ENCODE measurements at regions not wholly inside any gene's neighbourhood (a gene's known extent, or its start where the extent isn't known, plus 50 kb on each side); places are given as distances from the start of the nearest gene placed in this dataset.

GRCh38 chr3:26967501-26967900 is 344.9 kb downstream of the LRRC3B start:
- Histone ChIP-seq H3K9me2 (replicated peaks; ENCODE audit: control insufficient read depth, low read length) (no peaks in the 10 kb centered on the region; the same call in 1 of the 2 replicates), H3K4me1 (ENCODE audit: control insufficient read depth, low read length) (no peaks in the 10 kb centered on the region), H3F3A (ENCODE audit: control insufficient read depth, insufficient read depth) (no peaks in the 10 kb centered on the region), H3K27ac (ENCODE audit: low read depth, low read length) (no peak overlapping the region), H3K79me2 (ENCODE audit: control insufficient read depth, low read length) (no peaks in the 10 kb centered on the region), H3K27me3 (ENCODE audit: control insufficient read depth, low read length) (no peaks in the 10 kb centered on the region), H3K4me2 (ENCODE audit: low read length) (no peak overlapping the region), H3K9me3 (ENCODE audit: control insufficient read depth, insufficient read depth, low read length) (no peaks in the 10 kb centered on the region), H3K36me3 (ENCODE audit: control insufficient read depth, low read length) (no peaks in the 10 kb centered on the region), H3K4me3 (ENCODE audit: low read length) (no peak overlapping the region), H4K20me1 (ENCODE audit: control insufficient read depth, insufficient read depth, low read depth, low read length) (no peaks in the 10 kb centered on the region)
- TF ChIP-seq EZH2phosphoT487 (IDR thresholded peaks at IDR 0.05; ENCODE audit: borderline replicate concordance, low read length) (no peak), CTCF (IDR thresholded peaks at IDR 0.05; ENCODE audit: low read depth, low read length, poor library complexity, severe bottlenecking) (no peak)

- no peak overlapping the region for H3K4me2 ChIP-seq (ENCODE audit: low read length)
- H3K79me2 ChIP-seq (ENCODE audit: control insufficient read depth, low read length) = no peaks in the 10 kb centered on the region
- TF ChIP-seq EZH2phosphoT487 (IDR thresholded peaks at IDR 0.05; ENCODE audit: borderline replicate concordance, low read length) (no peak), CTCF (IDR thresholded peaks at IDR 0.05; ENCODE audit: low read depth, low read length, poor library complexity, severe bottlenecking) (no peak)
- no peaks in the 10 kb centered on the region for H3K36me3 ChIP-seq (ENCODE audit: control insufficient read depth, low read length)
- no peaks in the 10 kb centered on the region for H3F3A ChIP-seq (ENCODE audit: control insufficient read depth, insufficient read depth)
- H3K4me3 ChIP-seq (ENCODE audit: low read length) = no peak overlapping the region
- H3K27ac ChIP-seq (ENCODE audit: low read depth, low read length) = no peak overlapping the region
- H3K4me1 ChIP-seq (ENCODE audit: control insufficient read depth, low read length) = no peaks in the 10 kb centered on the region
- H4K20me1 ChIP-seq (ENCODE audit: control insufficient read depth, insufficient read depth, low read depth, low read length) = no peaks in the 10 kb centered on the region
- no peaks in the 10 kb centered on the region for H3K27me3 ChIP-seq (ENCODE audit: control insufficient read depth, low read length)
- no peaks in the 10 kb centered on the region for H3K9me2 ChIP-seq (replicated peaks; ENCODE audit: control insufficient read depth, low read length)
- H3K9me3 ChIP-seq (ENCODE audit: control insufficient read depth, insufficient read depth, low read length) = no peaks in the 10 kb centered on the region
Measured at GRCh38 chr3:26984416-26985390, 362.1 kb downstream of the LRRC3B start.

- H3K4me3 ChIP-seq (ENCODE audit: low read length) = no peak overlapping the region
- H3K27ac ChIP-seq (ENCODE audit: low read depth, low read length) = no peak overlapping the region
- H3K27me3 ChIP-seq (ENCODE audit: control insufficient read depth, low read length) = no peaks in the 10 kb centered on the region
- no peaks in the 10 kb centered on the region for H3K9me2 ChIP-seq (replicated peaks; ENCODE audit: control insufficient read depth, low read length)
- TF ChIP-seq CTCF (IDR thresholded peaks at IDR 0.05; ENCODE audit: low read depth, low read length, poor library complexity, severe bottlenecking) (no peak), EZH2phosphoT487 (IDR thresholded peaks at IDR 0.05; ENCODE audit: borderline replicate concordance, low read length) (no peak)
- H3K9me3 ChIP-seq (ENCODE audit: control insufficient read depth, insufficient read depth, low read length) = no peaks in the 10 kb centered on the region
- H3K79me2 ChIP-seq (ENCODE audit: control insufficient read depth, low read length) = no peaks in the 10 kb centered on the region
- no peaks in the 10 kb centered on the region for H3F3A ChIP-seq (ENCODE audit: control insufficient read depth, insufficient read depth)
- no peak overlapping the region for H3K4me2 ChIP-seq (ENCODE audit: low read length)
- no peaks in the 10 kb centered on the region for H4K20me1 ChIP-seq (ENCODE audit: control insufficient read depth, insufficient read depth, low read depth, low read length)
- no peaks in the 10 kb centered on the region for H3K4me1 ChIP-seq (ENCODE audit: control insufficient read depth, low read length)
- H3K36me3 ChIP-seq (ENCODE audit: control insufficient read depth, low read length) = no peaks in the 10 kb centered on the region
Measured at GRCh38 chr3:26989037-26989436, 366.5 kb downstream of the LRRC3B start.

All from DOHH2 (cell line).